Hepatocyte (in vitro differentiated cells): ENCODE measurements at regions not wholly inside any gene's neighbourhood (a gene's known extent, or its start where the extent isn't known, plus 50 kb on each side); places are given as distances from the start of the nearest gene placed in this dataset.

Source experiments
- DNase-seq: peaks from one replicate; pipeline ENCODE4 v3.0.0-alpha.2; 2016; ENCODE audit warnings: low spot score
- H2AFZ ChIP-seq: fragments of 200-600 bp; sonication (generic); 2 replicates; pipeline ENCODE4 v1.6.0; 2016; ENCODE audit warnings: antibody characterized with exemption, mild to moderate bottlenecking
- H3K27ac ChIP-seq: fragments of 200-600 bp; sonication (generic); 2 replicates; pipeline ENCODE4 v1.5.1; 2016; ENCODE audit warnings: mild to moderate bottlenecking
- H3K27me3 ChIP-seq: fragments of 200-600 bp; sonication (generic); 2 replicates; pipeline ENCODE4 v1.6.1; 2016
- H3K36me3 ChIP-seq: fragments of 200-600 bp; sonication (generic); replicated peaks from 2 replicates; pipeline ENCODE4 v1.5.1; 2016; ENCODE audit warnings: low read depth; ENCODE audit not compliant: insufficient read depth
- H3K4me1 ChIP-seq: fragments of 200-600 bp; sonication (generic); 2 replicates; pipeline ENCODE4 v1.5.1; 2016; ENCODE audit warnings: mild to moderate bottlenecking, moderate library complexity; ENCODE audit not compliant: insufficient read depth
- H3K4me2 ChIP-seq: fragments of 200-600 bp; sonication (generic); 2 replicates; pipeline ENCODE4 v1.6.0; 2016
- H3K4me3 ChIP-seq: fragments of 200-600 bp; sonication (generic); 2 replicates; pipeline ENCODE4 v1.5.1; 2016; ENCODE audit warnings: mild to moderate bottlenecking
- H3K79me2 ChIP-seq: fragments of 200-600 bp; sonication (generic); 2 replicates; pipeline ENCODE4 v1.6.0; 2017; ENCODE audit warnings: mild to moderate bottlenecking
- H3K9me2 ChIP-seq: fragments of 200-600 bp; sonication (generic); replicated peaks from 2 replicates; pipeline ENCODE4 v1.6.0; 2017; ENCODE audit warnings: mild to moderate bottlenecking; ENCODE audit not compliant: insufficient read depth
- H3K9me3 ChIP-seq: fragments of 200-600 bp; sonication (generic); 2 replicates; pipeline ENCODE4 v1.5.1; 2016; ENCODE audit warnings: low read depth, mild to moderate bottlenecking
- H4K20me1 ChIP-seq: fragments of 200-600 bp; sonication (generic); 2 replicates; pipeline ENCODE4 v1.6.0; 2016; ENCODE audit warnings: mild to moderate bottlenecking; ENCODE audit not compliant: insufficient read depth, poor library complexity, severe bottlenecking
- CTCF ChIP-seq: fragments of 200-600 bp; sonication (generic); IDR thresholded peaks from 2 replicates; pipeline ENCODE4 v1.5.1; 2016; ENCODE audit warnings: antibody characterized with exemption, mild to moderate bottlenecking; ENCODE audit not compliant: poor library complexity
- EZH2 ChIP-seq: fragments of 200-600 bp; sonication (generic); IDR thresholded peaks from 2 replicates; pipeline ENCODE4 v1.6.1; 2016; ENCODE audit warnings: antibody characterized with exemption, mild to moderate bottlenecking, borderline replicate concordance
- EZH2phosphoT487 ChIP-seq: fragments of 200-600 bp; sonication (generic); IDR thresholded peaks from one replicate; pipeline ENCODE4 v1.6.1; 2018; ENCODE audit warnings: antibody characterized with exemption, mild to moderate bottlenecking, low read depth, moderate library complexity; ENCODE audit not compliant: unreplicated experiment, severe bottlenecking
- WGBS: methylation state at CpG from one replicate; pipeline ENCODE4 v1.1.6; 2016; ENCODE audit warnings: low lambda C conversion rate; ENCODE audit errors: missing lambda C conversion rate; 5-methylcytosine and 5-hydroxymethylcytosine counted together

- H2AFZ ChIP-seq, result no peak overlapping the region
- no peak overlapping the region for H3K27ac ChIP-seq
- H3K36me3 ChIP-seq, result no peaks in the 10 kb centered on the region
- no peaks in the 10 kb centered on the region for H3K27me3 ChIP-seq
- no peaks in the 10 kb centered on the region for H3K9me2 ChIP-seq
- no peaks in the 10 kb centered on the region for H3K4me1 ChIP-seq
- TF ChIP-seq EZH2phosphoT487 (no peak), EZH2 (no peak), CTCF (no peak)
- H3K4me3 ChIP-seq, result no peak overlapping the region
- WGBS, result 91% methylated on average over 1 of the region's 1 CpG
- H3K4me2 ChIP-seq, result no peak overlapping the region
- no peaks in the 10 kb centered on the region for H3K79me2 ChIP-seq
- no peaks in the 10 kb centered on the region for H3K9me3 ChIP-seq
- no peaks in the 10 kb centered on the region for H4K20me1 ChIP-seq
- DNase-seq, result no peak
Observed at GRCh38 chr9:134986957-134987356, 69.2 kb upstream of the FCN1 start.

DNA sequence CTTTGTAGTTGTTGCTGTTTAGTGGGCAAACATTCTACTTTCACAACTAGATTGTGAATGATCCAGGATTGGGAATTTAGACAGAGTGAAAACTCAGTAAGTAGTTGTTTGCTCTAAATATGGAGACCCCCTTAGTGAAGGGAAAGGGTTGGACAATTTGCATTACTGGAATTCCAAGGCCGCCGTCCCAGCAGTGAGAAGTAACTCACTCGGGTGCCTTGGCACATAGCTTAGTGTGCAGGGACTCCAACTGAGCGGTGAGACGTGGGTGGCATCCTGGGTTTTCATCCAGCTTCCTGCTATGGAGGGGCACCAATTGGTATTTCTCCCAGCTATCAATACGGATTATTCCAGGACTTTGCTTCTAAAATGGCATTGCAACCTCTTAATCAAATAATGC, 69.7 kb upstream of the FCN1 start:
- Histone ChIP-seq H3K4me1 (no peaks in the 10 kb centered on the region), H3K9me2 (no peaks in the 10 kb centered on the region), H3K27ac (no peak overlapping the region), H3K4me3 (no peak overlapping the region), H3K4me2 (no peak overlapping the region), H3K36me3 (no peaks in the 10 kb centered on the region), H2AFZ (no peak overlapping the region), H3K9me3 (no peaks in the 10 kb centered on the region), H3K27me3 (no peaks in the 10 kb centered on the region), H3K79me2 (no peaks in the 10 kb centered on the region), H4K20me1 (no peaks in the 10 kb centered on the region)
- WGBS, result 86% methylated on average over 6 of the region's 6 CpGs
- no peak for DNase-seq
- TF ChIP-seq EZH2, result no peak
- TF ChIP-seq EZH2phosphoT487, result no peak
- no peak for TF ChIP-seq CTCF

DNA sequence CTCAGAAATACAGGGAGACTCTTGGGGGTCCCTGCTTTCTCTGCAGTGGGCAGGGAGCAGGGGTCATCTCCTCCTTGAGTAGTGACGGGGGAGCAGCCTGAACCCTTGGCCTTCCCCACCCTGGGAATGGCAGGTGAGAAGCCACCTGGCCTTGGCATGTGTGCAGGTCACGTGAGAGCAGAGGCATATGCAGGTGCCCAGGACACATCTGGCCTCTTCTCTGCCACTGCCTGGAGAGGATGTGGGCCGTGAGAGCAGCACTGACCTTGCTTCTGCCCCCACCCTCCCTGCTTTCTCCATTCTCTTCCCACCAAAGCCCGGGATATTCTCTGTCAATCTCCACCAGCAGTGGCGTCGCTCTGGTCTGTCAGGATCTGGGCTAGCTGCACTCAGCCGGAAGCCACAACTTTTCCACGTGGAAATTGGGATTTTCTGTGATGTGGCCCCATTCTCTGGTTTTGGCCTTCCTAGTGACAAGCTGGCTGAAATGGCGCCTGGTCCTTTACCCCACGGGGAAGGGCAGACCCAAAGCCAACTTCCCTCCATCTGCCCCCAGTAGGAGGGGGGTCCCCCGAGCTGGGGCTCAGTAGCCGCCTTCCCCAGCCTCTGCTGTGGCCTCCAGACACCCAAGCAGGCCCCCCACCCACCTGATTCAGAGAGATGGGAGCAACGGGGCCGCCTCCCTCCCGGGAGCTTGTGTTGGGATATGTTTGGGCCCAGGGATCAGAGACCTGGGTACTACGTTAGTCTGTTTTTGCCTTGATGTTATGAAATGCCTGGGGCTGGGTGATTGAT, 70.4 kb upstream of the FCN1 start:
- Histone ChIP-seq H3K27me3 (no peaks in the 10 kb centered on the region), H2AFZ (no peak overlapping the region), H3K9me2 (no peaks in the 10 kb centered on the region), H3K27ac (no peak overlapping the region), H3K4me3 (no peak overlapping the region), H3K79me2 (no peaks in the 10 kb centered on the region), H3K4me2 (no peak overlapping the region), H3K36me3 (no peaks in the 10 kb centered on the region), H3K9me3 (no peaks in the 10 kb centered on the region), H3K4me1 (no peaks in the 10 kb centered on the region), H4K20me1 (no peaks in the 10 kb centered on the region)
- TF ChIP-seq EZH2phosphoT487, result no peak
- no peak for TF ChIP-seq CTCF
- TF ChIP-seq EZH2, result no peak
- DNase-seq, result no peak
- 89% methylated on average over 15 of the region's 16 CpGs for WGBS
